ENCODE measurements at regions not wholly inside any gene's neighbourhood (a gene's known extent, or its start where the extent isn't known, plus 50 kb on each side); places are given as distances from the start of the nearest gene placed in this dataset.
"Not testable (repeated sequence)": the region's sequence is repeated elsewhere in the genome, so short reads cannot be mapped to it uniquely, and the experiment has no call there.

- DNase-seq = no peak
Measured at GRCh38 chr6:76837564-76837963, 625.7 kb downstream of the HTR1B start.

GRCh38 chr6:76835695-76836094 lies 627.6 kb downstream of the HTR1B start:
- DNase-seq = no peak

GRCh38 chr6:76835293-76835692 lies 628.0 kb downstream of the HTR1B start:
- DNase-seq = no peak

GRCh38 chr6:76834399-76834798 lies 628.9 kb downstream of the HTR1B start:
- no peak for DNase-seq

- no peak for DNase-seq
Measured at GRCh38 chr6:76831299-76831698, 632.0 kb downstream of the HTR1B start.

- DNase-seq = not testable (repeated sequence)
Measured at GRCh38 chr6:76823578-76823977, 639.7 kb downstream of the HTR1B start.

GRCh38 chr6:76818451-76818850 lies 644.8 kb downstream of the HTR1B start:
- no peak for DNase-seq

GRCh38 chr6:76817429-76817828 lies 645.9 kb downstream of the HTR1B start:
- DNase-seq = no peak

GRCh38 chr6:76814496-76815458 lies 648.5 kb downstream of the HTR1B start:
- no peak for DNase-seq

GRCh38 chr6:76810286-76810685 lies 653.0 kb downstream of the HTR1B start:
- no peak for DNase-seq

- no peak for DNase-seq
Measured at GRCh38 chr6:76803038-76803580, 660.2 kb downstream of the HTR1B start.

GRCh38 chr6:76792394-76792793 lies 670.9 kb downstream of the HTR1B start:
- DNase-seq = no peak

GRCh38 chr6:76790881-76791280 lies 672.4 kb downstream of the HTR1B start:
- no peak for DNase-seq

GRCh38 chr6:76790045-76790796 lies 673.1 kb downstream of the HTR1B start:
- DNase-seq = no peak

GRCh38 chr6:76789580-76789979 lies 673.7 kb downstream of the HTR1B start:
- DNase-seq = no peak

- DNase-seq = no peak
Measured at GRCh38 chr6:76788155-76788554, 675.1 kb downstream of the HTR1B start.

- DNase-seq = no peak
Measured at GRCh38 chr6:76779068-76779467, 684.2 kb downstream of the HTR1B start.

- no peak for DNase-seq
Measured at GRCh38 chr6:76776876-76777275, 686.4 kb downstream of the HTR1B start.

GRCh38 chr6:76774781-76775384 lies 688.4 kb downstream of the HTR1B start:
- DNase-seq = no peak

GRCh38 chr6:76772951-76773350 lies 690.3 kb downstream of the HTR1B start:
- DNase-seq = no peak

GRCh38 chr6:76771059-76771634 lies 692.1 kb downstream of the HTR1B start:
- DNase-seq = no peak

- no peak for DNase-seq
Measured at GRCh38 chr6:76770281-76770680, 693.0 kb downstream of the HTR1B start.

- DNase-seq = no peak
Measured at GRCh38 chr6:76768556-76768955, 694.7 kb downstream of the HTR1B start.

Measured in left hindlimb (tissue), 1 donor.